ENCODE measurements at regions not wholly inside any gene's neighbourhood (a gene's known extent, or its start where the extent isn't known, plus 50 kb on each side); places are given as distances from the start of the nearest gene placed in this dataset.

DNA sequence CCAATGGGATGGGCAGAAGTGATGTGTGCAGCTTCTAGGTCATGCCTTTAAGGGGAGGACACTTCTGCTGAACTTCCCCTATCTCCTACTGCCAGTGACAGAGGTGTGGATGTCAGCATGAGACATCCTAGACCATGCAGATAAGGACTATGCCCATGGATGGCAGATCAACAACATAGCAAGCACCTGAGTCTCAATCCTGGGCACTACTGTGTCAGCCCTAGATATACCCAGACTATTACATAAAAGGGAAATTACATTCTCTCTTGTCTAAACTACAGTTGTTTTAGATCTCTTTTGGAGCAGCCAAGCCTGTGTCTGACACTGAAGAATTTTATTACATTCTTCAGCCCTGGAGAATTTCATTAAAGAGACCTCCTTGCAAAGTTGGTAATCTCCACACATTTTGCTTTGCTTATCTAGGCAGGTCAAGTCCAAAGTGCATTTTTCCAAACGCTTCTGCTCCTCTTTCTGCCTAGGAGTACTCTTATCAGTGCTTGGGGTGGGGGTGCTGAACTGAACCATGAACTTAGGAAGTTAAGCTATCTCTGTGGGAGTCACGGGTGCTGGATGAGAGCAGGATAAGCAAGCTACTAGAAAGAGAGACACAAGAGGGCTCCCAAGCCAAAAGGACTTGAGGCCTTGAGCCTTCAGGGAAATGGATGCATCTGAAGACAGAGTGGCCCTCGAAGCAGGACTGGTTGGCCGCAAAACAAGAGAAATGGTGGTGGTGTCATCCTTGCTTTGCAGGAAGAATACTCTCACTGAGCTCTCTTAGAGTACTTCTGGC, 95.2 kb upstream of the SPRED2 start:
- no peak for DNase-seq

DNA sequence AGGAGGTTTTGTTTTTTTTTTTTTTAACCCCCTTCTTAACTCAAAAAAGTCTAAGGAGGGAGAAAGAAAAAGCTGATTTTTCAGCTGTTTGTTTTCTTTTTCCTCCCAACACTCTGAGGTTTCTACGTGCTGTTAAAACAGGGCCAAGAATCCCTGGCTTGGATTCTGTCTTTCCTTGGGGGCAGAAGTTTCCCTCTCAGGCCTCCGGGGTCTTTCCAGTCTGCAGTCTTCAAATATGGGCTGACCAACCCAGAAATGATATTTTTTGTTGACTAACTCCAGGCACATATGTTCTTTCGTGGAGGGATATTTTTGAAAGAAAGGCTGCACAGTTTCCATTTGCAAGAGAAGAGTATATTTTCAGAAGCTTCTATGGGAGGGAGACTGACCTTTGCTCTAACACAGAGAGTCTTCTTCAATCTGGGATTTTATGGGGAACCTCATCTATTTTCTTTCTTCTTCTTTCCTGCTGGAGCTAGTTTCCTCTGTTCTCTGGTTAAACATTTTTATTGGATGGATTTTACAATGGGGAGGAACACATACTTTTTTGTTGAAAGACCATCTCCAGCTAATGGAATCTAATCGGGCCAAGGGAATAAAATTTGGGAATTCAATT, 93.3 kb upstream of the SPRED2 start:
- no peak for DNase-seq

DNA sequence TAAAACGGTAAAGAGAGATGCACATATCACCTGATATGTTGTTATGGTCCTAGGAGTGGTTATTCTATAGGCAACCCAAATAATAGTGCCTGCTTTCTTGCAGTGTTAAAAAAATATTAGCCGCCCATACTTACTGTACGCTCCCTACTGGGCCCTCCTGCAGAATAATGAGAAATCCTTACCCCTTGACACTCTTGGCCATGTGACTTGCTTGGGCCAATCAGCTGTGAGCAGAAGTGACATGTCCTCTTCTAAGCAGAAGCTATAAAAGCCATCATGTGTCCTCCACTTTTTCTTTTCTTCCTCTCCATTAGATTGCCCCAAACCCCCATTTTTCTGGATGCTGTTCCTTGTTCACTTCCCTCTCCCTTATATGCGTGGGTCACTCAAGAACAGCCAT, 90.5 kb upstream of the SPRED2 start:
- no peak for DNase-seq

DNA sequence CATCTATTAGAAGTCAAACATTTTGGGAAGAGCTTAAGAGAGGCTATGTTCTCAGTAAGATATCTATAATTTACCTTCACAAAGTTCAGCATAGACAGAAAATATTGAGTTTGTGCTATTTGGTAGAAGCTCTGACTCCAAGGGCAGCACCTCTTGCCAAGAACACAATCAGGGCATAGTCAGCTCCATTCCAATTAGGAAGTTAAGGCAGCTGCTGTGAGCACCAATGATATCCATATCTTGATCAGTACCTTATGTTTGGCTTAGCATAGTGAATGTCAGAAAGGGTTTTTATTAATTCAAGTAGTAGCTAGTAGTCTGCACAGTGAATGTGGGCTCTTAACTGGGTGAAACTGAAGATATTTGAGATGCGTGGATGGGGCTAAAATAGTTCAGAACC, 86.4 kb upstream of the SPRED2 start:
- no peak for DNase-seq

DNA sequence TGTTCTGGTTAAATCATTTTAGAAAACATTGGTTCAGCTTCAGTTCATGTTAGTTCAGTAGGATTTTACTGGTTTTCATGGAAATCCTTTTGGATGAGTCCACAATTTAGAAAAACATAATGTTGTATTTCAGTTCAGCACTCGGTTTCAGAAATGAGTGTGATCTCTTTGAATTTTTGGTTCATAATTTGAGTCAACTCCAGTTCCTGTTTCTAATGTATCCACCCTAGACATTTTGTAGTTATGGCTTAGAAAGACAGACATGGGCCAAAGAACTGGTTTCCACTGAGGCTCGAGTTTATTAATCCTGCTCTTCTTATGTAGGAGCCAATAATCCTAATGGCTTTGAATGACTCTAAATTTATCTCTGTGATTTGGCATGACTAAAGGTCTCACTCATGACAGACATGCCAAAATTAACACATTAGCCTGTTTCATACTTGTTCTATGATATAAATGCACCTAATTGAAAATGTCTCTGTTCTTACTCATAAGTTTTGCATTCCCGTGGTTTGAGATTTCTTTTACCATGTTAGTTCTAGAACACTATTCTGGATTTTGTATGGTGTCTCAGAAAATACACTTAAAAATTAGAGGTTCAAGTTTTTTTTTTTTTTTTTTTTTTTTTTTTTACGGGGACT, 82.3 kb upstream of the SPRED2 start:
- no peak for DNase-seq

DNA sequence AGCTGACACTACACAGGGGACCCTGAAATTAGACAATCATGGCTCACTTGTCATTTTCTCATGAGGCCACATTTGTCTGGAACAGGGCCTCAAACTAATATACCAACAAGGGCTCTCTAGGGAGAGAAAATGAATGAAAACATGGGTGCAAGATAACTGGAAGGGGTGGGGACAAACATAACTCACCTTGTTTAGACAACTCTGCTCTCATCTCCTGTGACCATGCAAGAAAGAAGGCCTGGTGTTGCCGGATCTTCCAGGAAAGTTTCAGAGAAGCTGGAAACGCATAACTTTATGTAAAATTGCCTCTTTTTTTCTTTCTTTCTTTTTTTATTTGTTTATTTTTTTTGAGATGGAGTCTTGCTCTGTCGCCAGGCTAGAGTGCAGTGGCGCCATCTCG, 80.4 kb upstream of the SPRED2 start:
- DNase-seq, result no peak

DNA sequence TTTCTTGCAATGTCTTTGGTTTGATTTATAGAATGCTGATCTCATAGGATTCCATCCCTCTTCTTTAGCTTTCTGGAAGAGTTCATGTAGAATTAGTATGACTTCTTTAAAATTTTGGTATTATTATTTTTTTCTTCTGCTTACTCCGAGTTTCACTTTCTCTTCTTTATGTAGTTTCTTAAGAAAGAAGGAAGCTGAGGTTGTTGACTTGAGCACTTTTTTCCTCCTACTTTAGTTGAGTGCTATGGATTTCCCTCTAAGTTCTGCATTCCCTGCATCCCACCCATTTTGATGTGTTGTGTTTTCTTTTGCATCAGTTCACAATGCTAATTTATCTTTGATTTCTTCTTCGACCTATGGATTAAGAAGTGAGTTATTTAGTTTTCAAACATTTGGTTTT, 78.9 kb upstream of the SPRED2 start:
- DNase-seq, result no peak

DNA sequence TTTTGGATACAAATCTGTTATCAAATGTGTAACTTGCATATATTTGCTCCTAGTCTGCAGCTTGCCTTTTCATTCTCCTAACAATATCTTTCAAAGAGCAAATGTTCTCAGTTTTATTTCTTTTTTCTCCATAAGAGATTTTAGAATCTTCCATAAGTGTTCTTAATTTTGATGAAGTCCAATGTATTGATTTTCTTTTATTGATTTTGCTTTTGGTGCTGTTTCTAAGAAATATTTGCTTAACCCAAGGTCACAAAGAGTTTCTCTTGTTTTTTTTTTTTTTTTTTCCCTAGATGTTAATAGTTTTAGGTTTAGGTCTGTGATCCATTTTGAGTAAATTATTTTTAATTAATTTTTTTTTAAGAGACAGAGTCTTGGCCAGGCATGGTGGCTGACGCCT, 75.8 kb upstream of the SPRED2 start:
- DNase-seq, result no peak

DNA sequence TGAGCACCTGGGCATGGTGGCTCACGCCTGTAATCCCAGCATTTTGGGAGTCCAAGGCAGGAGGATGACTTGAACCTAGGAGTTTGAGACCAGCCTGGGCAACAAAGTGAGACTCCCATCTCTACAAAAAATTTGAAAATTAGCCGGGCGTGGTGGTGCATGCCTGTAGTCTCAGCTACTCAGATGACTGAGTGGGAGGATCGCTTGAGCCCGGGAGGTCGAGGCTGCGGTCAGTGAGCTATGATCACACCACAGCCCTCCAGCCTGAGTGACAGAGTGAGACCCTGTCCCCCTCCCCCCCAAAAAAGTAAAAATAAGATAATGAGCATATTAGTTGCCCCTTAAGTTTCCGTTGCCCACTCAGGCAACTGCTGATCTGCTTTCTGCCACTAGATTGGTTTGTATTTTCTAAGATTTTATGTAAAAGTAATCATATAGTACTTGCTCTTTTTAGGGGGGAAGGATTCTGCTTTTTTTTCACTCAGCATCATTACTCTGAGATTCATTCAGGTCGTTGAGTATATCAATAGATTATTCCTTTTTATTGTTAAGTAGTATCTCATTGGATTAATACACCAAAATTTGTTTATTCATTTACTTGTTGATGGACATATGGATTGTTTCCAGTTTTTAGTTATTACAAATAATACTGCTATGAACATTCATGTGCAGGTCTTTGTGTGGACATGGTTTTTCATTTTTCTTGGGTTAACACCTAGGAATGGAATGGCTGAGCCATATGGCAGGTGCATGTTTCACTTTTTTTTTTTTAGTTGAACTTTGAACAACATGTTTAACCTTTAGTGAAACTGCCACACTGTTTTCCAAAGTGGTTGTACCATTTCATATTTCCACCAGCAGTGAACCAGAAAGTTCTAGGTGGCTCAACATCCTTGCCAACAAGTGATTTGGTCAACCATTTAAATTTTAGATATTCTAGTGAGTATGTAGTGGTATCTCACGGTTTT, 75.0 kb upstream of the SPRED2 start:
- no peak for DNase-seq

DNA sequence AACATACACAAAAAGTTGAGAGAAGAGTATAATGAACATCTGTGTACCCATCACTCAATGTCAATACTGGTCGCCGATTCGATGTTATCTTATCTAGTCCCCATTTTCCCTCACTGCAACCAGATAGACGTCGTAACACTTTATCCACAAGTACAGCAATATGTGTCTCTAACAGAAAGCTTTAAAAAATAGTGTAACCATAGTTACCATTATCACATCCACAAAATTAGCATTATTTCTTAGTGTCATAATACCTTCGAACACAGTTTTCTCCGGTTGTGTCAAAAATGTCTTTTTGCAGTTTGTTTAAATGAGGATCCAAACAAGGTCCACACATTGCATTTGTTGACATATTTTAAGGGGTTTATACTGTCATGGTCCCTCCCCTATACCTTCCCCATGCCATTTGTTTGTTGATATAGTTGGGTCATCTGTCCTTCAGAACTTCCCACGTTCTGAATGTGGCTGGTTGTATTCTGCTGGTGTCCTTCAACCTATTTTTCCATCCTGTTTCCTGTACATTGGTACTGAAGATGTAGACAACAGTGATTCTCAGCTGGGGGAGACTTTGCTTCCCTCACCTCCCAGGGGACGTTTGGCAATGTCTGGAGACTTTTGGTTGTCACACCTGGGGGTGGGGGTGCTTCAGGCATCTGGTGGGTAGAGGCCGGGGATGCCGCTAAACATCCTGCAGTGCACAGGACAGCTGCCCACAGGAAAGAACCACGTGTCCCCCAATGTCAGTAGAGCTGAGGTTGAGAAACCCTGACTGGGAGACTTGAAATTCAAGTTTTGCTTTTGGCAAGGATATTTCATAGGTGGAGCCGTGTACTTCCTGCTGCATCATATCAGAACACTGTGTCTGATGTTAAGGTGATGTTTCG, 72.7 kb upstream of the SPRED2 start:
- no peak for DNase-seq

DNA sequence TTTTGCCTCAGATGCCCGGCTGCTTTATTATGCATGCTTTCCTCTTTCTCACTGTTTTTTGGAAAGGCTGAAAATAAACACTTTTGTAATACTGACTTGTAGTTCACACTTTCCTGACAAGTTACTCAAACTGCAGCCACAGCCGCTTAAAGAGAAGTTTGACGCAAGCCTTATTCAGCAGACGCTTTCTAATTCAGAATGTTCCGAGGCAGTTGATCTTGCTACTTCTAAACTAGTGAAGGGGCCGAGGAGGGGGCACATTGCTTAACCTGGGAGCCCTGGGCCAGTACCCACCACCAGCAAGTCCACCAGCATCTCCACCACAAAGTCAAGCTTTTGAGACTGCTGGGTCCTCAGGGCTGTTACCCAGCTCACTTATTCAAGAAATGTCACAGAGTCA, 71.8 kb upstream of the SPRED2 start:
- no peak for DNase-seq

DNA sequence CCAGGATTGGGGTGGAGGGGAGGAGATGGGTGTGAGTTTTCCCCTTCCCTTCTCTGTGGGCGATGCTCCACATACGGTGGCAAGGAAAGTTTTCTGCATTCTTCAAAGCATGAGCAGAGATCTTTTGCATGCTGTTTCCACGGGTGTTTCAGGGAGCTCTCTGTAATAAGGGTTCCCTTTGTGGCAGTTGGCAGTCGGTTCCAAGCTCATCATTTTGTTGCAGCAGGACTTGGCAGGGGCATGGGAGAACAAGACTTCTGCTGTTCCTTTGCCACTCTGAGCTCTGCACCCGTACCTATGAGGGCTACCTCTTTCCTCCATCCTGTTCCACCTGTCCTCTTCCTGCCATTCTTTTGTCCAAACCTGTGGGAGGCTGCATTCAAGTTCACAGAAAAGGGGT, 71.3 kb upstream of the SPRED2 start:
- DNase-seq, result peak; percentile 7

DNA sequence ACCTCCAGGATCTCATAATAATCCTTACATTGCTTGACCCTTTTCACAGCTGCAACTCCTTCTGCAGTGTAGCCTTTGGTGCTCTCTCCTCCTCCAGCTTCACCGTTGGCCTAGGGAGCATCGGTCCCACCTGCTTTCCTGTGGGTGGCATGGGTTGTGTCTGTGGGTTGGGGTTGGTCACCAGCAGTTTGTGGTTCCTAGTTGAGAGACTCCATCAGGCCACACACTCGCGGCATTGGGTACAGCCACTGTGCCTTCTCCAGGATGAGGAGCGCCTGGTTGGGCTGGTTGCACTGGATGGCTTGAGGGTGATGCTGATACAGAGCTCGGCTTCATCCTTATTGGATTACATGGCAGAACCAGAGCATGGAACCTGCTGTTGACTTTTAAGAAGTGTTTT, 69.4 kb upstream of the SPRED2 start:
- no peak for DNase-seq

DNA sequence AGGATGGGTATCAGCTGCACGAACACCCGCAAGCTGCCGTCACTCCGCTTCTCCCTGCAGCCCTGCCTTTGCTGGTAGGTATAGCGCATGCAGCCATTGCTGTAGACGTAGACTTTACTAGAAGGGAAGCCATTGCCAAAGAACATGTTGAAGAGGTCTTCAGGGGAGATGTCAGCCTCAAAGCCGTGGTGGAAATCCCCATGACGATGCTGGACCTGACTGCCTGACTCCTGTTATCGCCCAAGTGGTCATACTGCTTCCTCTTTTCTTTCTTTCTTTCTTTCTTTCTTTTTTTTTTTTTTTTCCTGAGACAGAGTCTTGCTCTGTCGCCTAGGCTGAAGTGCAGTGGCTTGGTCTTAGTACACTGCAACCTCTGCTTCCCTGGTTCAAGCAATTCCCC, 68.7 kb upstream of the SPRED2 start:
- DNase-seq, result no peak

DNA sequence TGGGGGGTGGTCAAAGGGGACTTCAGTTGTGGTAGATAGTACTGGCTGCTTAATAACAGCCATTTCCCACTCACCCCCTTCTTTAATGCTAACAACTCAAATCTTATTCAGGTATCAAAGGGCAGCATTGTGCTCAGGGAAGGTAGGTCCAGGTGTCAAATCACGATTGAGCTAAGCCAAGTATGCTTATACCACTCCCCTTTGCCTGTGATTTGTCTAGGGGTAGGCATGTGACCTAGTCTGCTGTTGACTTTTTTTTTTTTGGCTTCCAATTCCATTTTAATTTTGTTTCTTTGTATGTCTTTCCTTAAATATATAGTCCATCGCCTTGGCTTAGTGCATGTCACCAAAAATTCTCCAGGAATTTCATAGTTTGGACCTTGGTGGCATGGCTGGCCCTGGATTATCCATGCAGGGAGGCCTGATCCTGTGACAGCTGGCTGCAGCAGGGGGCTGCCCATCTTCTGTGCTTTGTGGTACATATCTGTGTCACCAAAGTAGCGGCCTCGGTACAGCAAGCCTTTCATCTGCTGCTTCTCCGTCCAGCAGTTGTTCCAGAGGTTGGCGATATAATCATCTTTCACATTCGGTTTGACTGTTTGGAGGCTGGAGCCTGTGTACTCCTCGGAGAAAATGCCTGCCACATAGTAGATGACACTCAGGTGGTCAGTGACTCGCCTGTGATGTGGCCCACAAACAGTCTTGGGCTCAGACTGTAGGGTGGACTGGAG, 68.1 kb upstream of the SPRED2 start:
- no peak for DNase-seq

DNA sequence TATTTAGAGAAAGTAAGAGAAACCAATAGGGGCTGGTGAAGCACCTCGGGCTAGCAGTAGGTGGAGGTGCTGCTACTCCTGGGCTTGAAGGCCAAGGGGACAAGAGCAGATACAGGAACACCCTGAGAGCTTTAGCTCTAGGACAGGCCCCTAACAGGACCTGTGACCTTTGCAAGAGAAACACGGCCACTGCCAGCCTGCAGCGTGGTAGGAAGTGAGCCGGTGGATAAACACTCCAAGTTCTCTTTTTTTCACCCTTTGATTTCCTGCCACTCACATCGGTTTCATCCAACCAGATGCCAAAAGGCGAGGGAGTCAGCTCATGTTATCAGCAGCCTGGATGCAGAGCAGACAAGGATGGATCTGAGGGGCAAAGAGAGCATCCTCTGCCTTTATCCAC, 66.8 kb upstream of the SPRED2 start:
- DNase-seq, result no peak

DNA sequence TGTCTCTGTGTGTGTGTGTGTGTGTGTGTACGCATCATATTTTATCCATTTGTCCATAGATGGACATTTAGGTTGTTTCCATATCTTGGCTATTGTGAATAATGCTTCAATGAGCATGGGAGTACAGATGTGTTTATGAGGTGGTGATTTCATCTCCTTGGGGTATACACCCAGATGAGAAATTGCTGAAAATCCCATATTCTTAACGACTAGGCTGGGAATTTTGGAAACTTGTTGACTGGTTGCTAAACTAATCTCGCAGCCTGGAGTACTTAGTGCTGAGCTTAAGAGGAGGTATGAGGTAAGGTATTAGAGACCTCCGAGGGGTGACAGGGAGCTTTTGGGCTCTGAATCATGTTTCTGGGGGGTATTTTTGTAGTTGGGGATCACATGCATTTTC, 66.0 kb upstream of the SPRED2 start:
- no peak for DNase-seq

DNA sequence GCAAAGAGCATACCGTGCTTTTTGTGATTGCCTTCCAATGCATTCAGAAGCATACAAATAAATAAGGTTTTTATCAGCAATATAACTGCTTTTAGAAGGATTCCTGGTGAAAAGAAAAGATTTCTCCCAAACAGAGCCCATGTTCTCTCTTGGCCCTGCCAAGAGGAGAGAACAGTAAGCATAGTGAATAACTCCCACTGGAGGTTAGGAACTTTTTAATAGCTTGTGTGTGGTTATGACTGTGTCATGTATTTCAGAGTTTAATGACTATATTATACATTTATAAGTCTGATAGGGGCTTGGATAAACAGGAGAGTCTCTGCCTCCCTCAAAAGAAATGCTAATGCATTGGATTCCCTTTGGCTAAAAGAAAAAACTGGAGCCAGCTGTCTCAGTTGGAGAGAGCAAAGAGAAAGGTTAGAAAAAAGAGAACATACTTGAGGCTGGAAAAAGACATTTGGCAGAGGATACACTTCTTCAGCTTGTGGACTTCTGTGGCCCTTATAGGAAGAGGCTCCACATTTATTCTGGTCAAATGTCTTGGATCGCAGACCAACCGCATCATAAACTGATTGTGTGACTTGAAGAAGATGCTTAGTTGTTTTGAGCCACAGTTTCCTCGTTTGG, 63.0 kb upstream of the SPRED2 start:
- no peak for DNase-seq

DNA sequence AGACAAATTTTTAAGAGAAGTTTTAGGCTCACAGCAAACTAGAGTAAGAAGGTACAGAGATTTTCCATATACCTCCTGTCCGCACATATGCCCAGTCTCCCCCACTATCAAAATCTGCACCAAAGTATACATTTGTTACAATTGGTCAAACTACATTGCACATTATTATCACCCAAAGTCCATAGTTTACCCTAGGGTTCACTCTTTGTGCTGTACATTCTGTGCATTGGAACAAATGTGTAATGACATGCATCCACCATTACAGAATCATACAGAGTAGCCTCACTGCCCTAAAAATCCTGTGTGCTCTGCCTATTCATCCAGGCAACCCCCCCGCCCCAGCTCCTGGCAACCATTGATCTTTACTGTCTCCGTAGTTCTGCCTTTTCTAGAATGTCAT, 61.7 kb upstream of the SPRED2 start:
- DNase-seq, result no peak

DNA sequence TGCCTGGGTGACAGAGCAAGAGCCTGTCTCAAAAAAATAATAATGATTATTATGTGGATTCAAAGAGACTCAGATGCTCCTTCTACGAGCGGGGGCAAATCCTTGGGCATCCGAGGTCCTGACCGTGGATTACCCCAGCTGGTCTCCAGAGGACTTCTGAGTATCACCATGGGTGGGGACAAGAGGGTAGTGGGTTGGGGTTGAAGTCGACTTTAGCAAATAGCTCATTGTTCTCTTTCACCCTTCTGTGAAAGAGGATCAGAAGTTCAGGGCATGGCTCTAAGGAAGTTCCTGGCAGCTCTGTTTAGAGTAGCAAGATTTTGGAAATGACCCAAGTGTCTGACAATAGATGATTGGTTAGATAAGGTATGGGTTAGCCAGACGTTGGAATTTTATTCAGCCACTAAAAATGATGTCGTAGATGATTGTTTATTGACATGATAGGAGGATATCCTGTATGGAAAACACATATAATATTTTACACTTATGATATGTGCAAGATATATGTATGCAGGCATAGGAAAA, 59.0 kb upstream of the SPRED2 start:
- no peak for DNase-seq
